Fibroblast of skin of scalp (primary cell): ENCODE measurements at regions not wholly inside any gene's neighbourhood (a gene's known extent, or its start where the extent isn't known, plus 50 kb on each side); places are given as distances from the start of the nearest gene placed in this dataset.

ENCODE experiments used
- DNase-seq: peaks from one replicate; pipeline ENCODE4 v3.0.0-alpha.2; 2013

GRCh38 chr16:65537336-65537735 lies 415.5 kb upstream of the CDH11 start:
- DNase-seq: peak; percentile 34

- DNase-seq: peak; percentile 80
Measured at GRCh38 chr16:65534121-65534528, 412.3 kb upstream of the CDH11 start.

- DNase-seq: no peak
Measured at GRCh38 chr16:65532846-65533245, 411.0 kb upstream of the CDH11 start.

GRCh38 chr16:65532258-65532657 lies 410.4 kb upstream of the CDH11 start:
- no peak for DNase-seq

GRCh38 chr16:65531475-65531874 lies 409.6 kb upstream of the CDH11 start:
- DNase-seq: no peak

GRCh38 chr16:65525707-65526106 lies 403.8 kb upstream of the CDH11 start:
- DNase-seq: no peak

- DNase-seq: peak; percentile 90
Measured at GRCh38 chr16:65524997-65525396, 403.1 kb upstream of the CDH11 start.

GRCh38 chr16:65524231-65524630 lies 402.4 kb upstream of the CDH11 start:
- DNase-seq: no peak

GRCh38 chr16:65523283-65523944 lies 401.6 kb upstream of the CDH11 start:
- DNase-seq: no peak

GRCh38 chr16:65522412-65522811 lies 400.5 kb upstream of the CDH11 start:
- no peak for DNase-seq

- DNase-seq: peak; percentile 35
Measured at GRCh38 chr16:65521633-65522328, 399.9 kb upstream of the CDH11 start.

- DNase-seq: no peak
Measured at GRCh38 chr16:65519402-65519801, 397.5 kb upstream of the CDH11 start.

GRCh38 chr16:65515193-65515592 lies 393.3 kb upstream of the CDH11 start:
- peak; percentile 45 for DNase-seq

- peak; percentile 39 for DNase-seq
Measured at GRCh38 chr16:65510850-65511249, 389.0 kb upstream of the CDH11 start.

- no peak for DNase-seq
Measured at GRCh38 chr16:65510241-65510640, 388.4 kb upstream of the CDH11 start.

- no peak for DNase-seq
Measured at GRCh38 chr16:65509172-65509571, 387.3 kb upstream of the CDH11 start.

GRCh38 chr16:65500919-65501318 lies 379.1 kb upstream of the CDH11 start:
- no peak for DNase-seq

- DNase-seq: no peak
Measured at GRCh38 chr16:65500007-65500406, 378.1 kb upstream of the CDH11 start.

- no peak for DNase-seq
Measured at GRCh38 chr16:65499566-65499965, 377.7 kb upstream of the CDH11 start.

GRCh38 chr16:65497571-65497970 lies 375.7 kb upstream of the CDH11 start:
- DNase-seq: no peak

GRCh38 chr16:65495106-65495505 lies 373.2 kb upstream of the CDH11 start:
- DNase-seq: no peak

GRCh38 chr16:65494609-65495008 lies 372.7 kb upstream of the CDH11 start:
- DNase-seq: no peak

- DNase-seq: no peak
Measured at GRCh38 chr16:65494080-65494479, 372.2 kb upstream of the CDH11 start.

- no peak for DNase-seq
Measured at GRCh38 chr16:65490286-65490685, 368.4 kb upstream of the CDH11 start.
